HG03108 (cell line): ENCODE measurements at regions not wholly inside any gene's neighbourhood (a gene's known extent, or its start where the extent isn't known, plus 50 kb on each side); places are given as distances from the start of the nearest gene placed in this dataset.

ENCODE experiments used
- ATAC-seq: cut with Tn5 transposase; IDR thresholded peaks from one replicate; pipeline ENCODE4 v1.9.1; 2021; ENCODE audit warnings: moderate library complexity; ENCODE audit not compliant: unreplicated experiment

DNA sequence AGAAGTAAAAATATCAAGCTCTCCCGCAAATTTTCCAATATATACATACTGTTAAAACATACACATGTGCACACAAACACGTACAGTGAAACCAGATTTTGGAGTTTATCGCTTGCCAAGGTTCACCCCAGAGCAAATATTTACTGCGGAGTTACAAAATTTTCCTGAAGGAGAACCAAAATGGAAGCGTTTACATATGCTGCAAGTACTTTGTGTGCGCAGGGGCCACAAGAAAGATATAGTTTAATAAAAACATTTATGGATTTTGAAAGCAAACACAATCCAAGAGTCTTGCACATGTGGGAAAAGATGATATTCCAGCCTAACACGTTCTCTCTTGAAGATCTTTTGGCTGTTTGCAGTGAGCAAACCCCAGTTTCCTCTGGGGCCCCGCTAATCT, 301.3 kb upstream of the NFE2L3 start:
- ATAC-seq: no peak

DNA sequence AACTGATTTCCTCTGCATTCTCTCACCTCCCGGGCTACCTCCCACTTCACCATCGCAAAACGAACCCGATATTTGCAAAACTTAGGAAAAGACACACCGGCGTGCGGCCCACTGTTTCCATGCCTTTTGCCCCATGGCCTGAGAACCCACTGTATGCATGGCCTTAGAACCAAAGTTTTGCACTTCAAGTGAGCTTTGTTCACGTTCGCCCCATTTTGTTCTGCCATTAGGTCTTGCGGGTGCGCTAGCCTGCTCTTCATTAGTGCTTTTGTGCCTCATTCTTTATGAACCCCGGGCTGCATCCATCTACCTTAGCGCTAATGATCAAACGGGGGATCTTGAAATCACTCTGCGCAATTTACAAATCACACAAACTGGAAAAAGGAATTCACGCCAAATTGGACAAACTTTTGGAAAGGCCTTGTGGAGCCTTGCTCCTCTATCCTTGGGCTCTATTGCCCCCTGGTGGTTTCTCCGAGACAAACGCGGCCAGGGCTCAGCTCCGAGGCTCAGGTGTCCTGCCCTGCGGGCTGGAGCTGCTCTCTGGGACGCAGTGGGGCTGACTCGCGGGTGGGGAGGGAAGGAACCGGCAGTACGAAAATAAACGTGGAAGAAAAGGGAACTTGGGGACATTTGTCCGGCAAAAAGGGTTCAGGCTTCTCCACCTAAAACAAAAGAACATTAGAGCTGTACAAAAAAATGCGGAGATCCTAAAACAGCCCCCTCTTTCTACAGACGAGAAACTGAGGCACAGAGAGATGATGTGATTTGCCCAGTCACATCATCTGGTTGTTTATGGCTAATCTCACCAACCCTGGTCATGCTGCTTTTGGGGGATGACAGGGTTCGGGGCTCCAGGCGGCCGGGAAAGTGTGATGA, 300.4 kb upstream of the NFE2L3 start:
- no peak for ATAC-seq

DNA sequence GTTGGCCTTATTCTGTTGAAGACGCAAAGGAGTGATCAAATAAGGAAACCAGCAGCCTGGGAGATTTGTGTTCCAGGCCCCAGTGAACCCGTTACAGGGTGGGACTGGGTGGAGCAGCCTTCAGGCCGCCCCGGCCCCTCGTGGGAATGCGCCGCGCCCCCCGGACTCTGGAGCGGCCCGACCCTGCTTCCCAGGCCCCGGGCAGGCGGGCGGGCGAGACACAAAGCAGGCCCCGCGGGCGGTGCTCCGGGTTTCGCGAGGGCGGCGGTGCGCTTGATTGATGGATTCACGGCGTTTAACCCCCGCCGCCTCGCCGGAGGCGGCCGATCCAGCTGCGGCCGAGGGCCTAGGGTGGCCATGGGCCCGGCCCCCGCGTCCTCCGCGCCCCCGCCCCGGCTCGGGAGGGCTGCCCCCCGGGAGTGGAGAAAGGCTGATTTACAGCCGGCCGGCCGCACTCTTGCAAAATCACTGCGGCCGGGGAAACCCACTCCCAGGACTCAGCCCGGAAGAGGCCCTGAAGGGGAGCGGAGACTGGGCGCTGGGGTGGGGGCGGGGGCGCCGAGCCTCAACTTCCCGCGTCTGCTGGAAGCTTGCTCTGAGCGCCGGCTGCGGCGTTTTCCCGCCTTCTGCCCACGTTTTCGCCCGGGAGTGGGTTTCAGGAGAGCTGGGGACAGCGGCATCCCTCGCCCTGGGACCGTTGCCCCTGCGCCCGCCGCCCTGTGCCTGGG, 299.6 kb upstream of the NFE2L3 start:
- ATAC-seq: no peak

DNA sequence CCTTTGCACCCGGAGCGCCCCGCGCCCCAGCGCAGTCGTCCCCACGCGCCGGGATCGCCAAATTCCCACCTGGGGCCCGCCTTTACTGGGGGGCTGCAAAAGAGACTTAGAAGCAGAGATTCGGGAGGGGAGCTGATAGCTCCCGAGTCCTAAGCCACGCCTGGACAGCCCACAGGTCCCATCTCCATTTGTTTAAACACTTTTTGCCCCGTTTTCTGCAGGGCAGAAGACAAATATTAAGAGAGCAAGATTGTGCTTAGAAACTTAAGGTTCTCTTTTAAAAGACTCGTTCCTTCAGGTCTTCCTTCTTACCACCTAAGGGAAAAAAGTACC, 299.1 kb upstream of the NFE2L3 start:
- no peak for ATAC-seq

DNA sequence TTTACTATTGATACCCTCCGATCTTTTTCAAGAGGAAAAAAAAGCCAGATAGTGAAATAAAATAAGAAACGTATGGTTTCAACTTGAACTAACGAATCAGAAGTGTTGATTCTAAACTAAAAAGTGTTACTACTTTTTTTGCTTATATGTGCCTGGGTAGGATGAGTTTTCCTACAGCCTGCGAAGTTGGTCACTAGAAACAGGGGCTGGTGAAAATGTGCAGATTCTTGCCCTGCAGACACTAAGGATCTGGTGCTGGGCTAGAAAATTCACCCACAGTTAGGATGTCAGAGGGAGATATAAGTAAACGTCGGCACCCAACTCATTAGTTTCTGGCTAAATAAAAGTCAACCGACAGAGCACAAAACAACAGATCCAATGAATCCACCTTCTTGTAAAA, 298.7 kb upstream of the NFE2L3 start:
- no peak for ATAC-seq

DNA sequence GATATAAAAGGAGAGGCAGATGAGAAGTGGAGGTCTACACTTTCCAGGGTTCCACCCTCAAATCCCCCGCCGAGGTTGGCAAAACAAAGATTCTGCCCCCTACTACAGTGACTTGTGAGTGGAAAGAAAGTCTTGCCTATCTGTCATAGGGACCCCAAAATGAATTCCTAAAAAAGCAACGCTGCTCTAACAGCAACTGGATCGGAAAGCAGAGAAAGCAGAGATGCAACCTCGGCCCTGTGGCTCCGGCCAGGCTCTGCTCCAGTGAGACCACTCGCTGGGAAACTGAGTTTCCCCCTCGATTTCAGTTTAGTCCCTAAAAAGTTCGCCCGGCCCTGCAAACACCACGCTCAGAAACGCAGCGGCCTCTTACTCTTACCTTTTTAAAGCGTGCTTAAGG, 297.9 kb upstream of the NFE2L3 start:
- ATAC-seq: no peak

DNA sequence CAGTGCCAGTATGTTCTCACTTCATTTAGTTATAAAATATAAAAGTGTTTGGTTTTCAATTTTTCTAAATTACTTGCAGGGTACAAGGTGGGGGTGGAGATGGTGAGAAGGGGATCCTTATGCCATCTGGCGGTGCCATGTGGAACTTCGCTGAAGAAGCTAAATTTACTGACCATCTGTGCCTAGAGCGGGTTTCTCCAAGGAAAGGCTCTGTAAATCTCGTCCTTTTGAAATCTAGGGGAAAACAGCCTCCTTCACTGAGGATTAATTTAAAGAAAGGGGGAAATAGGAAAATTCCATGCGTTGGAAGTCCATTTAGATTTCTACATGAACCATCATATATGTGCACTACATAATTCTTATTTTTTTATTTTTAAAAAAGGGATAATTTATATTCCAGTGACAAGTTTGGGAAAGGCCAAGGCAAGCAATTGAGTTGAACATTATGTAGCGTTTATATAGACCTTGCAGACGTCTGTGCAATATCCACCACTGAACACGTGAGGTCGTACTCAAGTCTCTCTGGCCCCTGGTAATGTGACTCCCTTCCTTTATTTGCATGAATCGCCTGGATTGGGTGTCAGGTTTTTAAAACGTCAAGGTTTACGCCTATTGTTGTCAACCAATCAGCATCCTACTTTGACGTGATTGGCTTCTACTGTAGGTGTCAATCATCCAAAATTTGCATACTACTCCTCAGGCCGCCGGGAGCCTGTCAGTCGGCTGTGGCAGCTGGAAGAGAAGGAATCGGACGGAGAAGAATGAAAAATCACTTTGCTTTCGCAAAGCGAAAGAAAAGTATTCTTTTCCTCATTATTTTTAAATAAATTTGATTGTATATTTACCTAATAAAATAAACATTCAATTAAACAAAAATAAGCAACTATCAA, 297.1 kb upstream of the NFE2L3 start:
- no peak for ATAC-seq

DNA sequence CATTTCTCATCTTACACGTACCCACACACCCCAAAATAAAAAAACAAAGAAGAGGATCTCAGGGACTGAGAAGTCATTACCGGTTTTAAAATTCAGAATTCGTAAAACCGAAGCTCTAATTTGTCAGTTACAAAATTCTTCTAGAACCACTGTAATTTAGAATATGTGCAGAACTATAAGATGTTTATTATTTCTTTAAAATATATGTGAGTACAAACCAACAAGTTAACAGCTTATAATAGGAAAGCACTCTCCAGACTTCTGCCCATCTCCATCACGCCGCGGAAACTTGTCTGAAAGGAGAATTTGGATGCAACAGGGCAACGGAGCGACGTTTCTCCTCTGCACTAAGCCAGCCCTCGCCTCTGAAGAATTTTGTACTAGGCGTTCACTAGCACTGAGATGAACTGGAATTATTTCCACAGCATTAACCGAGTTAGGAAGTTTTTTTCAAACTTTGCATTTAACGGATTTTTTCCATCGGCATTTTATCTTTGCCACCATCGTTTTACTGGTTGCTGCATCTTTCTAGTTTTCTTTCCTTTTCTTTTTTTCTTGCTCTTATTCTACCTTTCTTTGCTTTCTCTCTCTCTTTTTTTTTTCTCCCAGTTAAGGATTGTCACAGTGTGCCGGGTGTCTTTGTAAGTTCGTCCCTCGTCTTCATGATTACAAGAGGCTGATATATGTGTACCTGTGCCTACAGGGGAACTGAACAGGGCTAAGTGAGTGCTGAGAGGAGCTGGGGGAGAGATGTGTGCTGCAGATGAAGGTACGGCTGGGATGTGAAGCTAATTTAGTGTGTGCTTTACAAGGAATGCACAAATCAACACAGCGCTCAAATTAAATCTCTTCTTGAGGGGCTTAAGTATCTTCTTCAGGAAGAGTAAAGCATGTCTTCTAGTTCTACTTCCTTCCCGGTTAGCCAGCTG, 295.9 kb upstream of the NFE2L3 start:
- ATAC-seq: no peak

DNA sequence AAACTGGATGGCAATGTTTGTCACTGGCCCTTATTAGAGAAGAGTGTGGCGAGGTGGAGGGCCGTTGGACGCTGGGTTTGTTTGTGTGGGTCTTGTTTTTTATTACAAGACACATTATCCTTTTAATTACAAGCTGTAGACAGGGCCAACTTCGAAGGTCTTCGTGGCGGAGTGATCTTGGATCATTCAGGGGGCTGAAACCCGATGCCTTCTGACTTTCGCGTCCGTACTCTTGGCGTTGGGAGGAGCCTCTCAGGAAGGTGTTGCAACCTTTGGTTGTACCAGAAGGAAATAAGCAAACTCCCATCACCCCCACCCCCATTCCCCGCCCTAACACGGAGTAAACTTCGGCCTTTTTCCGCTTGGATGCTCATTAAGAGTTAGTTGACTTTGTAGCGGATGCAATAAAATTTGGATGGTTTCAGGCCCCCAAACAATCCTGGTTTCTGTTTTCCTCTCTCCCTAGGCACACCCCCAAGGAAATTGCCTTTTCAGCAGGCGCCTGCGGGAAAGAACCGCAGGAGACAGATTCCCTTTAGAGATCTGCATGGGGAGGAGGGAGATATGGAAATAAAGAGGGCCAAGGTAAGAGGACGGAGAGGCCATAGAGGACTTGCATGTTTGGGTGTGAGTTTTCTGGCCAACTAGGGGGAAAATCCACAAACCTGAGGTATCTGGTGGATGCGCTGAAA, 294.5 kb upstream of the NFE2L3 start:
- ATAC-seq: no peak

DNA sequence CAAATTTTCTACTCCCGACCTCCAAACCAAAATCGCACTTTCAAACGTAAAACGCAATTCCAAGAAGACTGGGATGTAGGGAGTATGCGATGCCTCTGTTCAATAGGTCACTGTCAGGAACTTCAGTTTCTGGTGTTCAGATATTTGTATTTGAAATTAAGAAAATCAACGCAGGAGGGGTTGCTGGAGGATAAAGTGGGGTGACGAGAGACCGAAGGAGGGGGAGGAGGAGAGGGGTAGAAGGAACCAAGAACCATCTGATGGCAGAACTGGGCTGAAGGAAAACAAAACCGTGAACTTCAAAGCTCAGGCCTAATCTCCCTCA, 293.8 kb upstream of the NFE2L3 start:
- ATAC-seq: no peak

DNA sequence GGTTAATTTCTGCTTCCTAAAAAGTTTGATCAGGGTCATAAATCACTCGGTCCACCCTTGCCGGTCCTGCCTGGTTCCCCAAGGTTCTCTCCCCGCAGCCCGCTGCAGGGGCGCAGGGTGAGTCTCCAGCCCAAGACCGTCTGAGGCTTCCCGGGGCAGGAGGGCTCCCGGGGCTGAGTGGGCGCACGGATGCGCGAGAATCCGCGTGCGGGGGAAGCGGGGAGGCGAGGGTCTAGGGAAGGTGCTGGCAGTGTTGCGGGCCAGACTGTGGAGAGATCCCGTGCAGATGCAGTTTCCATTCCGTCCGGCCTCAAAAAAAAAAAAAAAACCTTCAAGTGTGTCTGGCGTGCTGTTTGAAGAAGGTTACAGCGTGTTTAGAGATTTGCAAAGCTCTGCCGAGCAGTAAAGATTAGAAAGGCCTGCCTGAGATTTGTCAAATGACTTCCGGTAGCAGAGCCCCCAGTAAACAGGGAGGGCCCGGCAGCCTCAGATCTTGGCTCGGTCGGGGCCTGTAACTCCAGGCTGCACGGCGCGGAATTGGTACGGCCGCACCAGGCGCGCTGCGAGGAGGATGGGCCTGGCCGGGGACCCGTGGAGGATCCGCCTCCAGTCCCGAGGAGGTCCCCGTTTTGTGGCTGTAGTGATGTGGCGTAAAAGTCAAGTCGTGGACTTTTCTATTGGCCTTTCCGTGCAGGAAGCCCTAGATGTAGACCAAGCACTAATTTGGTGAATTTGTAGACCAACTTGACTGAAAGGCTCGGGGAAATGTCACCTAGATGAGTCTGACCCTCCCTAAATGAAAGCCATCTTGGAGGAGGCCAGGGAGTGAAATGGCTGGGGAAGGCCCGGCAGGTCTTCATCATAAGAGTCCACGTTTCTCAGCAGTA, 293.2 kb upstream of the NFE2L3 start:
- ATAC-seq: no peak

DNA sequence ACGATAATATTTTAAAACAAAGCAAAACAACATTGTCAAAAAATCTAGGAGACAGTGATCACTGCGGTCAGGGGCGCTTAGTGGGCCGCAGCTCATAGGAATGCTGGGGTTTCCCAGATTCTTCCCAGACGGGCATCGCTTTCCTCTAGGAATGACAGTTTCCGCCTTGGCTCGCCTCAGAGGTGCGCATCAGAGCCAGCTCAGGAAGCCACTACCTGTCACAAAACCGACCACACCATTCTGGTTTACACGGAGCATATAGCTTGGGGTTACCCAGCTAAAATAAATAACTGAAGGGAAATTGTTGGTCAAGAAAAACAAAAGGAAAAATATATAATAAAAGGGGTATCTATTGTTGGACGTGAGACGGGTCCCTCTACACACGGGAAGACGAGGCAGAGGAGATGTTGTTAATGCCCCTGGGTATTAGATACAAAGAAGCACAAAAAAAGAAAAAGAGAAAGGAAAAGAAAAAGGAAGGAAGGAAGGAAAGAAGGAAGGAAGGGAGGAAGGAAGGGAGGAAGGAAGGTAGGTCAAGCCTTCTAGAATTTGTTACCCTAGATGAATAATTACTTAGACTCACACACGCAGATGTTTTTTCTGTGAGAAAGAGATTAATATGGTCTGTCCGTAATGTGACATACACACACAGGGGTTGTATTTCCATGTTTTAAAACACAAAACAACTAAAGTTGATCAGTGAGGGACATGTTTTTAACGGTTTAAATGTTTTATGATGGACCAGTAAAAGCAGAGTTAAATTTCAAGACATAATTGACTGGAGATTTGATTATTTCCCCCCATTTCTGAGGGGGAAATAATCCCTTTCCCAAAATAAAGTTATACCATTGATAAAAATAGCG, 292.4 kb upstream of the NFE2L3 start:
- ATAC-seq: no peak

DNA sequence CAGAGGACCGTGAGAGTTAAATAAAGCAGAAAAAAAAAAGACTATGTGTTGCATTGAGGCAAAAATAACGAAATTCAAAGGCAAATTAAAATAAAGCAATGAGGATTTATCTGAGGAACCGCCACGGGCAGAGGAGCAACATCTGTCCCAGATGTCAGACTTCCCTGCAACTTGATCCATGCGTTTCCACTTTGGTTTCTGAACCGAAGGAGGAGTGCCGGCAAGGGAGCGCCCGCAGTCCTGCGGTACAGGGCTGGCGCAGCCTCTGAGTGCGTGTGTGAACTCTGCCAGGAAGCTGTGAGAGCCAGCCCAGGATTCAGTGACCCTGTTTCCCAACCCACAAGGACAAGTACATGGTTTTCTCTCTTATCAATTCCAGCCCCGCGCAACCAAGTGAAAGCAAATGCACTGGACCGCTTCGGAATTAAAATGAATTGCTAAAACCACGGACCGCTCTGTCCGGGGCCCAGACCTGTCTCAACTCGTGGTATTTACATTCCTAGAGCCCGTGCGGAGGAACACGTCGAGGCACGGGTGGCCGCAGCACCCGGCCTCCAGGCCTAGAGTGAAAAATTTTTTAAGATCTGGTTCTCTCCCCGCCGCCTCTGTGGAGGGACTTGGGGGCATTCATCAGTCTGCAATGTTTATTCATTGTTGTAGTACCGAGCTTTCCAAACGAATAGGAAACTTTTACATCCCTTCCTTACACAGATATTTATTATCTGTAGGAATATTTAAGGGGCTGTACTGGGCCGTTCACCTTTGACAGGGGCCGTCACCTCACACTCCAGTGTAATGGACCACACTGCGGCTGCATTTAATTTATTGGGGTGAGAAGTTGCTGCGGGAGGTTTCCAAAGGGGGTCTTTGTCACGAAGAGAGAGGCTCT, 291.5 kb upstream of the NFE2L3 start:
- ATAC-seq: no peak

DNA sequence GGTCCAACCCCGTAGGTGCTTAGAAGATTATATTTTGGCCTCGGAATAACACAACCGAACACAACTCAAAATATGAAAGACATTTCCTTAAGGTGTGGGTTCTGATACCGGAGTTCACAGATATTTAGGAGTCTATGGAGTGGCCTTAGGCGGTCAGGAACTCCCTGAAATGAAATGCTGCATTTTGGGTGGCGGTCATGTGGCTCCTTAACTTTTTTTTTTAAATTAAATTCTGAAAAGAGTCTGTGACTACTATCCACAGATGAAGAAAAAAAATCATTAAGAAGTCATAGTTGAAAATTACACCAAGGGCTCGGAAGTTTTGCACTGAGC, 290.9 kb upstream of the NFE2L3 start:
- ATAC-seq: no peak

DNA sequence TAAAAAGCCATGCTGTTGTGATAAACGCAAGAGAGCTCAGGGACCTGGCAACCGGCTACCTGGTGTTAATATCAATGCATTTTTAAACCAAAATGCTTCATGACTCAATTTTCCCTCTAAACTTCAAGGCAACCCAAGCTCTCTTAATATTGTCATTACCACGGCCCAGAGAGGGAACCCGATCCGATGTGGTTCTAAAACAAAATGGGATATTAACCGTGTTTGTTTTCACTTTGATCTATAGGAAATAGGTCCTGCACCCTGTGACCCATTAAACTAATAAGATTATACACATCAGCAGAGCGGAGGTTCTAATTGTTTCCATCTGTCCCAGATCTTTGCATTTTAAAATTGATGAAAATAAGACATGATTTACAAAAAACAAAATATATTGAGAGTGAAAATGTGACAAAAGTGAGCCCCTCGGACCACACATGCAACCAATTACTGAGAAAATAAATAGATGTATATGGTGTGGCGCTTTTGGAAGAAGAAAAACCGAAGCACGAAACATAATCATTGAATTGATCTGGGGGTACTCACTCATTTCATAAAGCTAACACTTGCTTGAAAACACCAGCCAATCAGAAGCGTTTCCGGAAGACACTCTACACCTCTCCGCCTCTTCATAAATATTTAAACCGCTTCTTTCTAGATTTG, 290.3 kb upstream of the NFE2L3 start:
- ATAC-seq: no peak

DNA sequence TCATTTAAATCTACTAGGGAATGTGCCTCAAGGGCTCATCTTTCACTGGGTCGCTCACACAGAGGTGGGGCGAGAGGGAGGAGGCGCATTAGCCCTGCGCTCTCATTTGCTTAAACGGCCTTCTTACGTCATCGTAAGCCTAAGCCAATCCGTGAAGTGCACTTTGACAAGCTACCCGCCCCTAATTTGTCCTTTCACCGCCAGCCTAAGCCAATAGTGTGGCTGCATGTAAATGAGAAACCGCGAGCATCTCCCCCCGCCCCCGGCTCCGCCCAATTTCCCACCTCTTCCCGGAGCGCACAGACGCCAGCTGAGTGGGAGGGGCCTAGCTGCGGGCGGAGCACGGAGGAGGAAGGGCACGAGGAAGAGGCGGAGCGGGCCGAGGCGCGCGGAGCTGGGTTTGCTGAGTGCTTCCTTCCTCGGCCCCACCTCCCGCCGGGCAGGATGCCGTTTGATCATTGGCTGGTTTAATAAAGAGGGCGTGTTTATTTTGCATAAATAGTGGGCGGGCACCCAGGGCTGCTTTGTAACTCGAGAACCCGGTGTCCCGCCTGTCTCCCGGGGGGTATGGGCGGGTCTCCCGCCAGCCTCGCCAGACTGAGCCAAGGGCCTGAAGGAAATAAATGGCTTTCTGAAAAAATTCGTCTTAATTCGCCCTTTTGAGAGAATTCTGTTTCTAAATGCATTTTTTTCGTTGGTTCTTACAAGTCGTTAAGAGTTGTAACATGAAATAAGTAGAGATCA, 289.6 kb upstream of the NFE2L3 start:
- ATAC-seq: peak; percentile 90
